K562 (cell line): ENCODE measurements at regions not wholly inside any gene's neighbourhood (a gene's known extent, or its start where the extent isn't known, plus 50 kb on each side); places are given as distances from the start of the nearest gene placed in this dataset.

Experiments used
- ATAC-seq: fragments of 200-7000 bp; cut with Tn5 transposase; 3 replicates; pipeline ENCODE4 v1.9.1; 2020; ENCODE audit warnings: moderate library complexity
- BruUV-seq: library from RNA; stranded (reverse); fragments of 400-500 nt; replicated peaks from 2 replicates; lab custom pipeline; 2021; lab: Mats Ljungman, UMichigan
- CTCF ChIA-PET: fragments of 300-600 bp; formaldehyde crosslinking; extraction: SDS; loops from one replicate; lab custom pipeline; 2021; ENCODE audit warnings: low intra/inter-chr PET ratio; lab: Yijun Ruan, JAX
- POLR2A ChIA-PET: fragments of 300-600, 350-650 bp; sonication (Branson Sonifier 250); formaldehyde crosslinking; extraction: SDS; loops from one replicate; lab custom pipeline; 2021; ENCODE audit warnings: antibody characterized with exemption, inconsistent platforms; lab: Yijun Ruan, JAX
- DNase-seq, 4 experiments: peaks; one replicate each; pipeline versions ENCODE4 v3.0.0 to v3.0.0-alpha.2; 2011 to 2018; ENCODE audit warnings: low spot score in 3 of 4, mixed read lengths in 3 of 4; ENCODE audit errors: extremely low read depth in 1 of 4
- FAIRE-seq: peaks from 2 replicates; lab custom pipeline; 2011; peaks lifted over from hg19 to GRCh38; lab: Jason Lieb, UNC
- H2AFZ ChIP-seq: 2 replicates; pipeline ENCODE4 v1.6.0; 2011; ENCODE audit warnings: low read depth, low read length, control low read depth, inconsistent platforms
- H3K27ac ChIP-seq: fragments of 200-600 bp; 3 replicates; pipeline ENCODE4 v1.8.0; 2011; ENCODE audit warnings: low read depth, mild to moderate bottlenecking, control low read depth, inconsistent platforms, low read length, moderate library complexity, mixed read lengths; ENCODE audit errors: extremely low read depth
- H3K27me3 ChIP-seq, 2 experiments: fragments of 300-600 bp in 1 of 2; 2 replicates in 1 of 2; 3 replicates in 1 of 2; pipeline versions ENCODE4 v1.6.0 to v1.8.0; 2011; ENCODE audit warnings: inconsistent platforms in 2 of 2, low read length in 2 of 2, mild to moderate bottlenecking in 1 of 2, mixed read lengths in 1 of 2, moderate library complexity in 1 of 2; ENCODE audit not compliant: control insufficient read depth in 2 of 2, insufficient read depth in 2 of 2
- H3K36me3 ChIP-seq: fragments of 300-600 bp; 3 replicates; pipeline ENCODE4 v1.8.0; 2011; ENCODE audit warnings: mild to moderate bottlenecking, low read length, inconsistent platforms; ENCODE audit not compliant: control insufficient read depth, insufficient read depth
- H3K4me1 ChIP-seq, 2 experiments: fragments of 200-600 bp in 1 of 2; replicated peaks in 1 of 2; 2 replicates in 1 of 2; 3 replicates in 1 of 2; pipeline versions ENCODE4 v1.5.1 to v1.8.0; 2011; ENCODE audit warnings: inconsistent platforms in 2 of 2, low read length in 2 of 2, mild to moderate bottlenecking in 1 of 2, mixed read lengths in 1 of 2, moderate library complexity in 1 of 2; ENCODE audit not compliant: control insufficient read depth in 2 of 2, insufficient read depth in 2 of 2
- H3K4me2 ChIP-seq: 2 replicates; pipeline ENCODE4 v1.6.1; 2011; ENCODE audit warnings: low read length, control low read depth, inconsistent platforms, mixed read lengths; ENCODE audit not compliant: insufficient read depth
- H3K4me3 ChIP-seq: fragments of 200-600 bp; sonication (generic), shearing (Covaris generic); 2 replicates; pipeline ENCODE4 v1.5.1; 2016; ENCODE audit warnings: control low read depth, inconsistent platforms
- H3K79me2 ChIP-seq: fragments of 200-600 bp; 3 replicates; pipeline ENCODE4 v1.8.0; 2011; ENCODE audit warnings: low read length, inconsistent platforms; ENCODE audit not compliant: control insufficient read depth, insufficient read depth
- H3K9ac ChIP-seq, 2 experiments: 2 replicates each; pipeline versions ENCODE4 v1.6.0 to v1.6.1; 2011; ENCODE audit warnings: low read depth in 2 of 2, low read length in 2 of 2, control low read depth in 1 of 2, inconsistent platforms in 1 of 2, mild to moderate bottlenecking in 1 of 2, mixed read lengths in 1 of 2; ENCODE audit not compliant: insufficient read depth in 1 of 2
- H3K9me1 ChIP-seq: one replicate; pipeline ENCODE4 v1.6.0; 2011; ENCODE audit warnings: inconsistent platforms, mild to moderate bottlenecking, low read length, moderate library complexity; ENCODE audit not compliant: control insufficient read depth, insufficient read depth
- H3K9me3 ChIP-seq: replicated peaks from 2 replicates; pipeline ENCODE4 v1.5.1; 2011; ENCODE audit warnings: low read depth, low read length, inconsistent platforms; ENCODE audit not compliant: control insufficient read depth, insufficient read depth
- H4K20me1 ChIP-seq: replicated peaks from 2 replicates; pipeline ENCODE4 v1.6.1; 2011; ENCODE audit warnings: low read length, inconsistent platforms, mixed read lengths; ENCODE audit not compliant: control insufficient read depth, insufficient read depth
- CAMTA2 ChIP-seq: fragments of 250-450 bp; sonication (Bioruptor Pico); conservative IDR thresholded peaks from 2 replicates; pipeline ENCODE4 v1.5.1; 2022
- FOXJ3 ChIP-seq: sonication (generic); formaldehyde crosslinking; IDR thresholded peaks from 2 replicates; pipeline ENCODE4 v1.4.0; 2020; ENCODE audit warnings: mild to moderate bottlenecking, missing genetic modification reagents
- JUN ChIP-seq, 2 experiments: sonication (generic) in 1 of 2; formaldehyde crosslinking in 1 of 2; IDR thresholded peaks; 2 replicates each; pipeline versions ENCODE4 v1.6.1 to v1.8.0; 2012 to 2022; ENCODE audit warnings: borderline replicate concordance in 2 of 2, mild to moderate bottlenecking in 2 of 2, improper control_type of control experiment in 1 of 2, low read depth in 1 of 2, low read length in 1 of 2, missing genetic modification reagents in 1 of 2
- MXI1 ChIP-seq: IDR thresholded peaks from 2 replicates; pipeline ENCODE4 v1.6.1; 2011; ENCODE audit warnings: low read depth, mild to moderate bottlenecking, improper control_type of control experiment, low read length
- NFE2L1 ChIP-seq: fragments of 450-650 bp; IDR thresholded peaks from 2 replicates; pipeline ENCODE4 v1.6.1; 2016; ENCODE audit warnings: missing genetic modification characterization, low read depth, mild to moderate bottlenecking, missing compliant biosample characterization, moderate library complexity, borderline replicate concordance
- NR2C1 ChIP-seq, 2 experiments: fragments of 450-650 bp; IDR thresholded peaks; 2 replicates each; pipeline ENCODE4 v1.6.1; 2017; ENCODE audit warnings: mild to moderate bottlenecking in 2 of 2, antibody characterized with exemption in 1 of 2, inconsistent platforms in 1 of 2, missing compliant biosample characterization in 1 of 2, missing genetic modification characterization in 1 of 2
- PPARD ChIP-seq: fragments of 250-450 bp; sonication (Bioruptor Pico); IDR thresholded peaks from 2 replicates; pipeline ENCODE4 v1.8.0; 2022; ENCODE audit warnings: inconsistent platforms, mild to moderate bottlenecking, moderate library complexity
- PRPF4 ChIP-seq: fragments of 200-400 bp; formaldehyde crosslinking; IDR thresholded peaks from one replicate; pipeline ENCODE4 v1.6.1; 2017; ENCODE audit warnings: low read length, low read depth, mild to moderate bottlenecking; ENCODE audit not compliant: insufficient read depth, poor library complexity, severe bottlenecking
- RB1 ChIP-seq: fragments of 450-650 bp; IDR thresholded peaks from 2 replicates; pipeline ENCODE4 v1.6.1; 2017; ENCODE audit warnings: low read depth, mild to moderate bottlenecking
- ZNF175 ChIP-seq: fragments of 200-800 bp; sonication (Bioruptor generic); IDR thresholded peaks from 2 replicates; pipeline ENCODE4 v1.6.1; 2016; ENCODE audit warnings: low read depth, mild to moderate bottlenecking, missing genetic modification characterization, missing compliant biosample characterization
- ZNF584 ChIP-seq: fragments of 200-800 bp; sonication (Bioruptor generic); IDR thresholded peaks from 2 replicates; pipeline ENCODE4 v1.6.1; 2016; ENCODE audit warnings: low read depth, mild to moderate bottlenecking, missing genetic modification characterization, missing compliant biosample characterization
- WGBS: fragments of 100-300 bp; shearing (Covaris generic); methylation state at CpG from one replicate; pipeline ENCODE4 v1.1.6; 2016; ENCODE audit warnings: low coverage, mixed read lengths; ENCODE audit not compliant: insufficient coverage; ENCODE audit errors: missing lambda C conversion rate; 5-methylcytosine and 5-hydroxymethylcytosine counted together
- in situ Hi-C: fragments of 300-500 bp; cut with MboI; formaldehyde crosslinking; loops from 4 replicates; pipeline ENCODE4 v1.15.0; 2018; ENCODE audit warnings: inconsistent platforms, mixed read lengths
- intact Hi-C: fragments of 100-400 bp; cut with micrococcal nuclease; formaldehyde crosslinking; loops from 2 replicates; pipeline ENCODE4 v1.14.2; 2022
- TF ChIP-seq, protein P1 (sequence below): fragments of 450-650 bp; IDR thresholded peaks from 2 replicates; pipeline ENCODE4 v1.6.1; 2016; ENCODE audit warnings: mild to moderate bottlenecking
- TF ChIP-seq, protein P2 (sequence below): fragments of 200-800 bp; sonication (Bioruptor generic); IDR thresholded peaks from 2 replicates; pipeline ENCODE4 v1.6.1; 2017; ENCODE audit warnings: missing genetic modification characterization, missing compliant biosample characterization

DNA sequence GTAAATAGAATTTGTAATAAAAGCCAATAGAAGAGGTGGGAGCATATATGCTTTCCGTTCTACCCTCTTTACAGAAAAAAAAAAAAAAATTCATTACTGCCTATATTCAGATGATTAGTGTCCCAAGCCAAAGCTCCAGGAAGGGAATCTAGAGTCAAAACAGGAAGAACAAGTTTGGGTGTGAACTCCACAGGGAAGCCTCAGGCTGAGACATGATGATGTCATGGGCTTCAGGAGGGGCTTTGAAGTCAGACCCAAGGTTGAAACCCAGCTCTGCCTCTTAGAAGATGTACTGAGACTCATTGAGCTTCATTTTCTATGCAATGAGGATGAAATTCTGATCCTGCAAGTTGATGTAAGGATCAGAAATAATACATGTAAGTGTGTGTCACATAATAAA is 250.0 kb upstream of the ADGRL2 start:
- no peaks in the 10 kb centered on the region for H3K9me1 ChIP-seq
- DNase-seq (no peak), FAIRE-seq (no peak), ATAC-seq (no peak)
- no peaks in the 10 kb centered on the region for H3K4me1 ChIP-seq
- in situ Hi-C loops = loop anchor here (25.0 kb wide), 1 partner anchor 588 kb away; no protein-coding TSS in a partner anchor
- H3K9ac ChIP-seq = no peak overlapping the region
- no peak overlapping the region for H3K4me3 ChIP-seq
- H3K36me3 ChIP-seq = no peaks in the 10 kb centered on the region
- H4K20me1 ChIP-seq = no peaks in the 10 kb centered on the region
- no peak overlapping the region for H3K4me2 ChIP-seq
- POLR2A ChIA-PET = no interaction called here
- 0% methylated on average over 1 of the region's 1 CpG for WGBS
- no peaks in the 10 kb centered on the region for H3K79me2 ChIP-seq
- H2AFZ ChIP-seq = no peak overlapping the region
- intact Hi-C loops = no loop called here
- H3K27ac ChIP-seq = no peak overlapping the region
- H3K9me3 ChIP-seq = no peaks in the 10 kb centered on the region; the same call in 1 of the 2 replicates
- no peaks in the 10 kb centered on the region for H3K27me3 ChIP-seq
- TF ChIP-seq RB1 (no peak), PPARD (CRISPR knock-in tag) (no peak), JUN (IDR thresholded peaks at IDR 0.05; ENCODE audit: borderline replicate concordance, low read depth, low read length) (no peak), JUN (CRISPR knock-in tag; IDR thresholded peaks at IDR 0.05; ENCODE audit: borderline replicate concordance) (no peak), NFE2L1 (tag) (no peak), ZNF175 (CRISPR knock-in tag) (no peak), PRPF4 (no peak), CAMTA2 (no peak), MXI1 (no peak), NR2C1 (IDR thresholded peaks at IDR 0.05) (no peak), NR2C1 (tag; IDR thresholded peaks at IDR 0.05) (no peak), FOXJ3 (CRISPR knock-in tag) (no peak), ZNF584 (CRISPR knock-in tag) (no peak)
- TF ChIP-seq, protein P1, sequence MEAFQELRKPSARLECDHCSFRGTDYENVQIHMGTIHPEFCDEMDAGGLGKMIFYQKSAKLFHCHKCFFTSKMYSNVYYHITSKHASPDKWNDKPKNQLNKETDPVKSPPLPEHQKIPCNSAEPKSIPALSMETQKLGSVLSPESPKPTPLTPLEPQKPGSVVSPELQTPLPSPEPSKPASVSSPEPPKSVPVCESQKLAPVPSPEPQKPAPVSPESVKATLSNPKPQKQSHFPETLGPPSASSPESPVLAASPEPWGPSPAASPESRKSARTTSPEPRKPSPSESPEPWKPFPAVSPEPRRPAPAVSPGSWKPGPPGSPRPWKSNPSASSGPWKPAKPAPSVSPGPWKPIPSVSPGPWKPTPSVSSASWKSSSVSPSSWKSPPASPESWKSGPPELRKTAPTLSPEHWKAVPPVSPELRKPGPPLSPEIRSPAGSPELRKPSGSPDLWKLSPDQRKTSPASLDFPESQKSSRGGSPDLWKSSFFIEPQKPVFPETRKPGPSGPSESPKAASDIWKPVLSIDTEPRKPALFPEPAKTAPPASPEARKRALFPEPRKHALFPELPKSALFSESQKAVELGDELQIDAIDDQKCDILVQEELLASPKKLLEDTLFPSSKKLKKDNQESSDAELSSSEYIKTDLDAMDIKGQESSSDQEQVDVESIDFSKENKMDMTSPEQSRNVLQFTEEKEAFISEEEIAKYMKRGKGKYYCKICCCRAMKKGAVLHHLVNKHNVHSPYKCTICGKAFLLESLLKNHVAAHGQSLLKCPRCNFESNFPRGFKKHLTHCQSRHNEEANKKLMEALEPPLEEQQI = no peak
- TF ChIP-seq, protein P2, sequence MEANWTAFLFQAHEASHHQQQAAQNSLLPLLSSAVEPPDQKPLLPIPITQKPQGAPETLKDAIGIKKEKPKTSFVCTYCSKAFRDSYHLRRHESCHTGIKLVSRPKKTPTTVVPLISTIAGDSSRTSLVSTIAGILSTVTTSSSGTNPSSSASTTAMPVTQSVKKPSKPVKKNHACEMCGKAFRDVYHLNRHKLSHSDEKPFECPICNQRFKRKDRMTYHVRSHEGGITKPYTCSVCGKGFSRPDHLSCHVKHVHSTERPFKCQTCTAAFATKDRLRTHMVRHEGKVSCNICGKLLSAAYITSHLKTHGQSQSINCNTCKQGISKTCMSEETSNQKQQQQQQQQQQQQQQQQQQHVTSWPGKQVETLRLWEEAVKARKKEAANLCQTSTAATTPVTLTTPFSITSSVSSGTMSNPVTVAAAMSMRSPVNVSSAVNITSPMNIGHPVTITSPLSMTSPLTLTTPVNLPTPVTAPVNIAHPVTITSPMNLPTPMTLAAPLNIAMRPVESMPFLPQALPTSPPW = no peak
- no TSS peak for BruUV-seq
- CTCF ChIA-PET = no interaction called here
